HG02870 (cell line): ENCODE measurements at regions not wholly inside any gene's neighbourhood (a gene's known extent, or its start where the extent isn't known, plus 50 kb on each side); places are given as distances from the start of the nearest gene placed in this dataset.

Source experiments
- ATAC-seq: cut with Tn5 transposase; IDR thresholded peaks from one replicate; pipeline ENCODE4 v1.9.1; 2021; ENCODE audit warnings: mild to moderate bottlenecking, moderate library complexity; ENCODE audit not compliant: unreplicated experiment

DNA sequence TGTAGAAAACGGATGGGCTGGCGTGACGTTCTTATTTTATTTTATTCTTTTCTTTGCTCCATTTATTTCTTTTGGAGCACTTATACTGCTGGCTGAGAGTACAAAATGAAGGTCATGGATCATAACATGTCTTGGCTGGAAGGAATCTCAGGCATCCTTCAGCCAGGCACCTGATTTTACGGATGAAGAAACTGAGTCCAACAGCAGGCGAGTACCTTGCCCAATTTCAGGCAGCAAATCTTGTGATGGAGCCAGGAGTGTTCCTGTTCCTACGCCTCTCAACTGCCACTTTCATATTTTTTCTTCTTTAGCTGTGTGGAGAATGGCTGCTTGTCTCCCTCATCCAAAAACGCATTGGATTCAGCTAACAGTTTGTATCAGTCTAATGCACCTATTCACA lies 332.1 kb upstream of the IGFBP7 start:
- ATAC-seq = no peak

- no peak for ATAC-seq
These were observed 327.5 kb upstream of the IGFBP7 start for GRCh38 chr4:57437649-57438048.

- no peak for ATAC-seq
These were observed 325.1 kb upstream of the IGFBP7 start for GRCh38 chr4:57435300-57435699.

- no peak for ATAC-seq
These were observed 320.5 kb upstream of the IGFBP7 start for GRCh38 chr4:57430726-57431125.

- ATAC-seq = peak; percentile 80
These were observed 316.7 kb upstream of the IGFBP7 start for GRCh38 chr4:57426779-57427395.

DNA sequence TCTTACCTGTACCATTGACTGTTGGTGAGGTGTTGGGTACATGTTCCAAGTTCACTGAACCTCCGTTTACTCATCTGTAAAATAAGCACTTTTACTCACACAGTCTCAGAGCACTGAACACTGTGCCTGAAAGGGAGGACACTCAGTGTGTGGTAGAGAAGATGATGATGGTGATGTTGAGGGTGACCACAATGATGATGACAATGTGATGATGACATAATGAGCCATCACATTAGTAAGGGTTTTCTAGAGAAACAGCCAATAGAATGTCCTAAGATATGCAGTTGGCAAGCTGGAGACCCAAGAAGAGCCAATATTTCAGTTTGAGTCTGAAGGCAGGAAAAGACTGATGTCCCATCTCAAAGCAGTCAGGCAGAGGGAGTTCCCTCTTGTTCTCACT lies 315.4 kb upstream of the IGFBP7 start:
- ATAC-seq = no peak

GRCh38 chr4:57424232-57424897 lies 314.2 kb upstream of the IGFBP7 start:
- no peak for ATAC-seq

GRCh38 chr4:57418133-57418532 lies 307.9 kb upstream of the IGFBP7 start:
- ATAC-seq = no peak

DNA sequence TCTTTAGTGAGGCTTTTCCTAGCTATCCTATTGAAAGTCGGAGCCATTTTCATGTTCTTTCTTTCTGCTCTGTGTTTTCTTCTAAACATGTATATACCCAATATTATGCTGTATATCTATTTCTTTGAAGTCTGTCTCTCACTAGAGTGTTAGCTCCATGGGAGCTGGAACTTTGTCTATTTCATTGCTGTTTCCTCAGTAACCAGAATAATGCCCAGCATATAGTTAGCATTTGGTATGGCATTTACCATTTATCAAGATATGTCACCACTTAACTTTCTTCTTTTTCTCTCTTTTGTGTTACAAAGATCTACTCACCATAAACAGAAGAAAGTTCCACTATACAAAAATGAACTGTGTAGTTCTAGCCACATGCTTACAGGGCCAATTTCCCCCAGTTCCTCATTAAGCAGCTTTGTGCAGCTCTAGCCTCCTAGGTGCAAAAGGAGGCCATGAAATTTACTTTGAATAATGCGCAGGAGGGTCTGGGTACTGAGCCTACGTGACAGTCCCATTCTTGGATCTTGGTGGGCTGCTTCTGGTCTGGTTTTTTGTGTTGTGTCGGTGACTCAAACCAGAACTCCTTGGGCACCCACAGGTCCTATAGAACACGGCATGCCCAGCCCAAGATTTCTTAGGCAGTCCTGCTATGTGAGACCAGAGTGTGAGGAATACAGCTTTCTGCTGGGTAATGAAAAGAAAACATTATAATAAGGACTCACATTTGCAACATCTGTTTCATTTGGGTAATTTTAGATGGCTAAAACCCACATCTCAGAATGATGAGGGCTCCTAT lies 302.3 kb upstream of the IGFBP7 start:
- ATAC-seq = no peak

- ATAC-seq = no peak
These were observed 300.3 kb upstream of the IGFBP7 start for GRCh38 chr4:57410331-57411052.

DNA sequence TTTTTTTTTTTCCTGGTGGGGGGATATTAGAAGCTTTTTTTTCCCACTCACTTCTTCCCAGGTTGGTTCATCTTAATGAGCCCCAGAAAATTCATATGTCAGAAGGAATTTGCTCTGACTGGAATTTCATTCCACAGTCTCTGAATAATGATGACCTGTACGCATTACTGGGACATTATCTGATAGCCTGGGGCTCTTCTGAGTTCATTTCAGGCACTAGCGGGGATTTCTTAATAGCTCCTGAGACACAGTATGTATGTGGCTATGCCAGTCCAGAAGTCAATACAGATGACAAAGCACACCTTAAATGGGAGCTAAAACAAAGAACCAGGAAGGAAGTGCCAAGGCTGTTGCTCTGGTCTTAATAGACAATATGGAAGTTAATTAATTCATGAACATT lies 295.2 kb upstream of the IGFBP7 start:
- no peak for ATAC-seq

- ATAC-seq = no peak
These were observed 294.3 kb upstream of the IGFBP7 start for GRCh38 chr4:57404483-57404882.

GRCh38 chr4:57403591-57403990 lies 293.4 kb upstream of the IGFBP7 start:
- ATAC-seq = no peak

DNA sequence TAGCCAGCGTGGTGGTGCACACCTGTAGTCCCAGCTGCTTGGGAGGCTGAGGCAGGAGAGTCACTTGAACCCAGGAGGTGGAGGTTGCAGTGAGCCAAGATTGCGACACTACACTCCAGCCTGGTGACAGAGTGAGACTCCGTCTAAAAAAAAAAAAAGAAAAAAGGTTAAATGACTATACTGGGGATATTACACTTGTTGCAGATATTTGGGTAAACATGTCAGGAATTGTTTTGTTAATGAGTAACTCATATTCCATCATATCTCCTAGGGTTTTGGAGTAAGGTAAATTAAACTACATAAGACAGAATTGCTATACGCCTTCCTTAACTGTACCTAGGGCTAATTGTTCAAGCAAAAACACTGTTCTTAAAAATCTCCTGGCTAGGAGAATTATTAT lies 291.4 kb upstream of the IGFBP7 start:
- ATAC-seq = no peak

DNA sequence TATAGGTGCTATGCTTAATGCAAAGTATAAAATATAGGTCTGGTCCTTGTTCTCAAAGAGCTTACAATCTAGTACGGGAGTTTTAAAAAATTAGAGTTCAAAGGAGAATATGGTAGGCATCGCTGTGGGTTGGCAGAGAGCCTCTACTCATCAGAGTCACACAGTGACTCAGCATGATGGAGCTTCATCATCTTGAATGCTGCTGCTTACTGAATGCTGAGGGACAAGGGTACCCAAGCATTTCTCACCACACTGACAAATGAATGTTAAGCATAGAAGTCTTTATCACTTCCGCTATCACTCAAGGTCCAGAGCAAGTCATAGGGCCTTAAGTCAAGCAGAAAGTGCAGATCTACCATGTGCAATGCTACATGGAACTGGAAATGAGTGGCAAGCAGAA lies 268.6 kb upstream of the IGFBP7 start:
- ATAC-seq = no peak

- ATAC-seq = no peak
These were observed 264.8 kb upstream of the IGFBP7 start for GRCh38 chr4:57374866-57375595.

GRCh38 chr4:57373991-57374390 lies 263.8 kb upstream of the IGFBP7 start:
- ATAC-seq = no peak

- no peak for ATAC-seq
These were observed 261.5 kb upstream of the IGFBP7 start for GRCh38 chr4:57371671-57372070.

DNA sequence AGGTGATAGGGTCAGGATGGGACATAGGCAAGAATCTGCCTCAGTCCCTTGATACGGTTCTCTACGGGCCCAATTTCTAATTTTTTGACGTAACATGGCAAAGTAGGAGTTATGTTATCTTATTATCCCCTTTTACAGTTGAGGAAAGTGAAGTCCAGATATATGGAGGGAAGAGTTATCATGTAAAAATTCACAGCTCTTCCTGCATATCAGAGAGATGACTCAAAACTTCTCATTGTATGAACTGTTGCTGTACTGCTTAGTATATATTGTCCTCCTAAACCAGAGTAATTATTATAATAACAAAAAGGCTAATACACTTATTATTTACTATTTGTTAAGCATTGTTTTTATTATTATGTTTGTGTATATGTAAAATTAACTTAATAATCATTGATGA lies 260.5 kb upstream of the IGFBP7 start:
- no peak for ATAC-seq

DNA sequence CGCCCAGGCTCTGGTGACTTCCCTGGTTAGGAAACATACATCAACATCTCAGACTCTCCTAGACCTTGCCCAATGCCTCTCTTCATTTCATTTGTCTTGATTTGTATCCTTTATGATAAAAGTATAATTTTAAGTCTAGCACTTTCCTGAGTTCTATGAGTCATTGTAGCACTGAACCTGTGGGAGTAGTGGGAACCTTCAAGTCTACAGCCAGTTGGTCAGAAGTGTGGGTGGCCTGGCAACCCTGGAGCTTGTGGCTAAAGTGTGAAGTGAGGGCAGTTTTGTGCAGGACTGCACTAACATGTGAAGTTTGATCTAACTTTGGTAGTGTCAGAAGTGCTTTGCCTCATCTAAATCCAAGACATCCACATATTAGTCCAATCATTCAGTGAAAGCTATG lies 259.3 kb upstream of the IGFBP7 start:
- ATAC-seq = no peak

DNA sequence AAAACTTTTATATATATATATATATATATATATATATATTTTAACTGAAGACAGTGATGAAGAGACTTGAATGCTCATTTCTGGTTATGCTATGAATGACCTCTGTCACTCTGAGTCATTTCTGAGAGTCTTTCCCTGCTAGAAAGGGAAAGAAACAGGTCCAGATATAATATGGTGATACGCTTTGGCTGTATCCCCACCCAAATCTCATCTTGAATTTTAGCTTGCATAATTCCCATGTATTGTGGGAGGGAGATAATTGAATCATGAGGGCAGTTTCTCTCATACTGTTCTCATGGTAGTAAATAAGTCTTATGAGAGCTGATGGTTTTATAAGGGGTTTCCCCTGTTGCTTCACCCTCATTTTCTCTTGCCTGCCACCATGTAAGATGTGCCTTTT lies 254.1 kb upstream of the IGFBP7 start:
- ATAC-seq = no peak
